HepG2 (cell line): ENCODE measurements at regions not wholly inside any gene's neighbourhood (a gene's known extent, or its start where the extent isn't known, plus 50 kb on each side); places are given as distances from the start of the nearest gene placed in this dataset.
A peak's percentile ranks its signal among the peaks of the same experiment; 100 is the strongest.

ENCODE experiments used
- ATAC-seq: fragments of 200-7000 bp; cut with Tn5 transposase; 3 replicates; pipeline ENCODE4 v1.9.1; 2020; ENCODE audit warnings: mild to moderate bottlenecking, moderate library complexity
- BruUV-seq: library from RNA; stranded (reverse); fragments of 400-500 nt; replicated peaks from 2 replicates; lab custom pipeline; 2021; lab: Mats Ljungman, UMichigan
- CTCF ChIA-PET: fragments of 300-600 bp; formaldehyde crosslinking; extraction: SDS; loops from one replicate; lab custom pipeline; 2021; ENCODE audit warnings: low total read pairs, inconsistent platforms, low intra/inter-chr PET ratio; lab: Yijun Ruan, JAX
- POLR2A ChIA-PET: fragments of 350-600 bp; sonication (Branson Sonifier 250); formaldehyde crosslinking; loops from one replicate; lab custom pipeline; 2020; ENCODE audit warnings: antibody characterized with exemption, inconsistent platforms; lab: Yijun Ruan, JAX
- DNase-seq: peaks from one replicate; pipeline ENCODE4 v3.0.0-alpha.2; 2015; ENCODE audit warnings: low spot score
- FAIRE-seq: peaks from 3 replicates; lab custom pipeline; 2011; peaks lifted over from hg19 to GRCh38; lab: Jason Lieb, UNC
- H2AFZ ChIP-seq: one replicate; pipeline ENCODE4 v1.6.1; 2011; ENCODE audit warnings: low read length, inconsistent platforms
- H3K27ac ChIP-seq: fragments of 300-600 bp; 3 replicates; pipeline ENCODE4 v1.8.0; 2011; ENCODE audit warnings: mixed run types, mild to moderate bottlenecking, mixed read lengths, low read length, inconsistent platforms; ENCODE audit not compliant: insufficient read depth; ENCODE audit errors: extremely low read length
- H3K27me3 ChIP-seq, 2 experiments: fragments of 200-600 bp in 1 of 2; 2 replicates in 1 of 2; 3 replicates in 1 of 2; pipeline versions ENCODE4 v1.6.0 to v1.8.0; 2011; ENCODE audit warnings: low read length in 2 of 2, mild to moderate bottlenecking in 2 of 2, moderate library complexity in 2 of 2, inconsistent platforms in 1 of 2; ENCODE audit not compliant: insufficient read depth in 2 of 2, control insufficient read depth in 1 of 2
- H3K36me3 ChIP-seq, 2 experiments: fragments of 200-600 bp in 1 of 2; replicated peaks in 1 of 2; 2 replicates in 1 of 2; 3 replicates in 1 of 2; pipeline versions ENCODE4 v1.5.1 to v1.8.0; 2011; ENCODE audit warnings: low read length in 2 of 2, inconsistent platforms in 1 of 2; ENCODE audit not compliant: insufficient read depth in 2 of 2, control insufficient read depth in 1 of 2
- H3K4me1 ChIP-seq: 2 replicates; pipeline ENCODE4 v1.5.1; 2012; ENCODE audit warnings: low read length, inconsistent platforms; ENCODE audit not compliant: insufficient read depth
- H3K4me2 ChIP-seq: 2 replicates; pipeline ENCODE4 v1.6.0; 2011; ENCODE audit warnings: low read depth, low read length, inconsistent platforms
- H3K4me3 ChIP-seq, 3 experiments: fragments of 200-600 bp in 1 of 3; sonication (generic), shearing (Covaris generic) in 1 of 3; replicated peaks in 1 of 3; 2 replicates each; pipeline ENCODE4 v1.5.1; 2011 to 2016; ENCODE audit warnings: low read length in 3 of 3, inconsistent platforms in 2 of 3, low read depth in 2 of 3, mild to moderate bottlenecking in 2 of 3, control low read depth in 1 of 3, mixed read lengths in 1 of 3; ENCODE audit not compliant: insufficient read depth in 1 of 3
- H3K79me2 ChIP-seq: one replicate; pipeline ENCODE4 v1.6.1; 2011; ENCODE audit warnings: low read length, inconsistent platforms; ENCODE audit not compliant: insufficient read depth
- H3K9ac ChIP-seq: 2 replicates; pipeline ENCODE4 v1.6.0; 2011; ENCODE audit warnings: mild to moderate bottlenecking, low read depth, low read length, inconsistent platforms; ENCODE audit not compliant: insufficient read depth
- H3K9me3 ChIP-seq: 2 replicates; pipeline ENCODE4 v1.5.1; 2012; ENCODE audit warnings: mild to moderate bottlenecking, low read length
- H4K20me1 ChIP-seq: 2 replicates; pipeline ENCODE4 v1.6.0; 2011; ENCODE audit warnings: inconsistent platforms, mild to moderate bottlenecking, low read length, moderate library complexity; ENCODE audit not compliant: insufficient read depth
- AKAP8 ChIP-seq: sonication (generic); formaldehyde crosslinking; IDR thresholded peaks from 2 replicates; pipeline ENCODE4 v1.5.1; 2020; ENCODE audit warnings: mild to moderate bottlenecking, missing genetic modification reagents
- E2F1 ChIP-seq: sonication (generic); formaldehyde crosslinking; IDR thresholded peaks from 2 replicates; pipeline ENCODE4 v1.5.0; 2020; ENCODE audit warnings: missing genetic modification reagents
- GLI4 ChIP-seq: sonication (generic); formaldehyde crosslinking; IDR thresholded peaks from 2 replicates; pipeline ENCODE4 v1.5.1; 2020; ENCODE audit warnings: missing genetic modification reagents, mild to moderate bottlenecking, moderate library complexity, borderline replicate concordance
- IRX3 ChIP-seq: sonication (generic); formaldehyde crosslinking; IDR thresholded peaks from 2 replicates; pipeline ENCODE4 v1.8.1; 2023; ENCODE audit warnings: mild to moderate bottlenecking, low read depth, missing genetic modification reagents, borderline replicate concordance
- NR3C1 ChIP-seq: sonication (generic); formaldehyde crosslinking; IDR thresholded peaks from 2 replicates; pipeline ENCODE4 v1.4.0; 2020; ENCODE audit warnings: missing genetic modification reagents
- RXRA ChIP-seq: sonication (generic); formaldehyde crosslinking; IDR thresholded peaks from 2 replicates; pipeline ENCODE4 v1.5.1; 2020; ENCODE audit warnings: missing genetic modification reagents
- SOX5 ChIP-seq: IDR thresholded peaks from 2 replicates; pipeline ENCODE4 v1.6.1; 2016; ENCODE audit warnings: borderline replicate concordance
- ZBTB38 ChIP-seq: sonication (generic); formaldehyde crosslinking; IDR thresholded peaks from 2 replicates; pipeline ENCODE4 v1.5.1; 2020; ENCODE audit warnings: mild to moderate bottlenecking, missing genetic modification reagents
- ZNF354B ChIP-seq: sonication (generic); formaldehyde crosslinking; IDR thresholded peaks from 2 replicates; pipeline ENCODE4 v1.8.0; 2022; ENCODE audit warnings: mild to moderate bottlenecking, missing genetic modification reagents
- ZNF382 ChIP-seq: sonication (generic); formaldehyde crosslinking; IDR thresholded peaks from 2 replicates; pipeline ENCODE4 v1.5.0; 2020; ENCODE audit warnings: missing genetic modification reagents, mild to moderate bottlenecking, borderline replicate concordance
- ZNF441 ChIP-seq: sonication (generic); formaldehyde crosslinking; IDR thresholded peaks from 2 replicates; pipeline ENCODE4 v1.7.0; 2021; ENCODE audit warnings: missing genetic modification reagents, borderline replicate concordance
- WGBS: methylation state at CpG from one replicate; pipeline ENCODE4 v1.1.6; 2017; ENCODE audit warnings: low lambda C conversion rate; 5-methylcytosine and 5-hydroxymethylcytosine counted together
- in situ Hi-C: cut with HindIII; loops from 2 replicates; pipeline ENCODE4 v1.10.0; 2017; ENCODE audit warnings: low pct_unique_long_range_greater_than_20kb; ENCODE audit not compliant: extremely low pct_ligation_motif_present
- intact Hi-C: fragments of 100-400 bp; cut with micrococcal nuclease; formaldehyde crosslinking; loops from one replicate; pipeline ENCODE4 v1.10.0; 2022; ENCODE audit not compliant: unreplicated experiment
- TF ChIP-seq, protein P1 (sequence below): sonication (generic); formaldehyde crosslinking; IDR thresholded peaks from 2 replicates; pipeline ENCODE4 v1.5.0; 2020; ENCODE audit warnings: missing genetic modification reagents

DNA sequence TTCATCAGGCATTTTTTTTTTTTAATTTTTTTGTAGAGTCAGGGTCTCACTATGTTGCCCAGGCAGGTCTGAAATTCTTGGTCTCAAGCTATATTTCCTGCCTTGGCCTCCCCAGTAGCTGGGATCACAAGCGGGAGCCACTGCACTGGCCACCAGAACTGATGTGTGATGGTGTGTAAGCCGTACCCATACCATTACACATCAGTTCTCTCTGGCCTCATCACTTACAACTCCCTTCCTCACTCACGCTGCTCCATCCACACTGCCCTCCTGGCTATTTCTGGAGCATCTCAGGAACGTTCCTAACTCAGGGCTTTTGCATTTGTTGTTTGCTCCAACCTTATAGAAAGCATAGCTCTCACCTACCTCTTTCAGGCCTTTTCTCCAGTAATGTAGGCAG lies 834.5 kb upstream of the ID2 start:
- intact Hi-C loops: no loop called here
- ChIA-PET POLR2A (no interaction called here), CTCF (no interaction called here)

More for the DNA sequence above, 834.5 kb upstream of the ID2 start:
- no peak for DNase-seq
- Histone ChIP-seq H2AFZ (no peak overlapping the region), H3K4me2 (peak overlapping the region; percentile 13; the same call in 1 of the 2 replicates), H3K4me1 (peaks cover 16% of the 10 kb centered on the region; the same call in 1 of the 2 replicates), H3K9ac (no peak overlapping the region), H3K9me3 (no peaks in the 10 kb centered on the region), H3K36me3 (no peaks in the 10 kb centered on the region), H3K4me3 (no peak overlapping the region), H3K79me2 (no peaks in the 10 kb centered on the region), H3K27ac (no peak overlapping the region), H3K27me3 (no peaks in the 10 kb centered on the region; a peak in 1 of 5 replicates), H4K20me1 (no peaks in the 10 kb centered on the region)
- TF ChIP-seq NR3C1 (CRISPR knock-in tag) (no peak), ZNF441 (CRISPR knock-in tag) (no peak), ZBTB38 (CRISPR knock-in tag) (no peak), ZNF382 (CRISPR knock-in tag) (no peak), IRX3 (CRISPR knock-in tag) (no peak), GLI4 (no peak), ZNF354B (CRISPR knock-in tag) (no peak), E2F1 (CRISPR knock-in tag) (no peak), AKAP8 (CRISPR knock-in tag) (no peak), RXRA (no peak), SOX5 (CRISPR knock-in tag) (no peak)
- TF ChIP-seq, protein P1, sequence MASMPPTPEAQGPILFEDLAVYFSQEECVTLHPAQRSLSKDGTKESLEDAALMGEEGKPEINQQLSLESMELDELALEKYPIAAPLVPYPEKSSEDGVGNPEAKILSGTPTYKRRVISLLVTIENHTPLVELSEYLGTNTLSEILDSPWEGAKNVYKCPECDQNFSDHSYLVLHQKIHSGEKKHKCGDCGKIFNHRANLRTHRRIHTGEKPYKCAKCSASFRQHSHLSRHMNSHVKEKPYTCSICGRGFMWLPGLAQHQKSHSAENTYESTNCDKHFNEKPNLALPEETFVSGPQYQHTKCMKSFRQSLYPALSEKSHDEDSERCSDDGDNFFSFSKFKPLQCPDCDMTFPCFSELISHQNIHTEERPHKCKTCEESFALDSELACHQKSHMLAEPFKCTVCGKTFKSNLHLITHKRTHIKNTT (CRISPR knock-in tag): no peak
- FAIRE-seq: no peak
- WGBS: 15% methylated on average over 4 of the region's 4 CpGs
- no TSS peak for BruUV-seq
- in situ Hi-C loops: no loop called here
- no peak for ATAC-seq
